Naive thymus-derived CD8-positive, alpha-beta T cell (primary cell): ENCODE measurements at regions not wholly inside any gene's neighbourhood (a gene's known extent, or its start where the extent isn't known, plus 50 kb on each side); places are given as distances from the start of the nearest gene placed in this dataset.

Experiments used
- ATAC-seq, 2 donors: fragments of 150-1000 bp; cut with Tn5 transposase in 1 of 2; sonication (Bioruptor Pico), chemical (Tn5 transposase) in 1 of 2; 1 replicate in 1 of 2; 2 replicates in 1 of 2; pipeline ENCODE4 v1.10.0; 2021; ENCODE audit warnings: mild to moderate bottlenecking in 2 of 2, moderate library complexity in 2 of 2
- POLR2A ChIA-PET: fragments of 350-600 bp; sonication (Branson Sonifier 250); formaldehyde crosslinking; loops from one replicate; lab custom pipeline; 2021; ENCODE audit warnings: antibody characterized with exemption; lab: Charles Lee
- DNase-seq, 10 donors: peaks; one replicate each; pipeline versions ENCODE4 v3.0.0 to v3.0.0-alpha.2; 2020 to 2022
- H3K27ac Mint-ChIP-seq, 10 donors: one replicate each; pipeline ENCODE4 v1.8.0; 2020 to 2022; ENCODE audit warnings: mild to moderate bottlenecking in 10 of 10, mixed read lengths in 10 of 10, moderate library complexity in 4 of 10, inconsistent platforms in 1 of 10
- H3K27me3 Mint-ChIP-seq, 5 donors: one replicate each; pipeline ENCODE4 v1.8.0; 2021 to 2022; ENCODE audit warnings: mixed read lengths in 5 of 5
- H3K36me3 Mint-ChIP-seq, 3 donors: one replicate each; pipeline ENCODE4 v1.8.0; 2020 to 2022; ENCODE audit warnings: mixed read lengths in 3 of 3, mild to moderate bottlenecking in 2 of 3, inconsistent platforms in 1 of 3
- H3K4me1 Mint-ChIP-seq, 4 donors: one replicate each; pipeline ENCODE4 v1.8.0; 2021 to 2022; ENCODE audit warnings: mixed read lengths in 4 of 4
- H3K4me3 Mint-ChIP-seq, 10 donors: one replicate each; pipeline ENCODE4 v1.8.0; 2020 to 2022; ENCODE audit warnings: mild to moderate bottlenecking in 10 of 10, mixed read lengths in 10 of 10, moderate library complexity in 6 of 10, inconsistent platforms in 1 of 10
- H3K9me3 Mint-ChIP-seq, 9 donors: one replicate each; pipeline ENCODE4 v1.8.0; 2020 to 2022; ENCODE audit warnings: mixed read lengths in 9 of 9, mild to moderate bottlenecking in 3 of 9, inconsistent platforms in 1 of 9, moderate library complexity in 1 of 9

DNA sequence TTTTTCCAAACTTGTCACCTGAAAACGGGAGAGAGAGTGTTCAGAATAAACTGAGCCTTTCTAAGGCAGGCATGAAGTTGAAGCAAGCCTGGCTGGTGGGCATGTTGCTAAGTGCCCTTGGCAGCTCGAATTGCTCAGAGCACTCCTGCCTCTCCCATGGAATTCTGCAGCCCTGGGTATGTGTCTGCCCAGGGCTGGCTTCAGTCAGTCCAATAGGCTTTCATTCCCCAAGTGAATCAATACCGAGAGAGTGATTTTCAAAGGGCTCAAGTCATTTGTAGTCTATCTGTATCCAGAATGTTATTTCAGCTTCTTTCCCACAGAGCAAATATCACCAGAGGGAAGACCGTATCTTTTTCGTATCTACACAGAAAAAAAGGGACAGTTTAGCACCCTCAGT, 415.5 kb upstream of the COBL start:
- no peaks in the 10 kb centered on the region for H3K4me1 Mint-ChIP-seq
- H3K9me3 Mint-ChIP-seq = peaks cover 0 to 16% (median 13%) of the 10 kb centered on the region in 9 donors
- no peak for DNase-seq
- no peak overlapping the region for H3K27ac Mint-ChIP-seq
- H3K4me3 Mint-ChIP-seq = no peak overlapping the region
- ATAC-seq = no peak
- H3K27me3 Mint-ChIP-seq = no peaks in the 10 kb centered on the region
- no peaks in the 10 kb centered on the region for H3K36me3 Mint-ChIP-seq
- POLR2A ChIA-PET = no interaction called here

DNA sequence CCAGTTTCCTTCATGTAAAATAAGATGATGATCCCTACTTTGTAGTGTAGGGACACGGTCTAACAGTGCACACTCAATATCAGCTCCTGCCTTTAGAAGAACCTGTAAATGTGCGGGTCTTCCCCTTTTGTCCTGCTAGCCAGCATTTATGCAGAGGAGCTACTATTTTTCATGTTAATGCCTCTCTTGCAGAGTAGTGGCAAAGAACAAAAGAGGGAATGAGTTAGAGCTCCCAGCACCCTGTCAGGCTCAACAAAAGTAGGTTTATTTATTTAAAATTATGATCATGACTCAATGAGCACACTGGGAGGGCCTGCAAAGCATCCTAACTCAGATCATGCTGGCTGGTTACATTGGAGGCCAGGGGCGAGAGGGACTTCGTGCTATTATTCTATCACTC, 414.5 kb upstream of the COBL start:
- Mint-ChIP-seq H3K36me3 (no peaks in the 10 kb centered on the region), H3K4me3 (no peak overlapping the region), H3K9me3 (peaks cover 0 to 16% (median 7%) of the 10 kb centered on the region in 9 donors), H3K4me1 (no peaks in the 10 kb centered on the region), H3K27me3 (no peaks in the 10 kb centered on the region), H3K27ac (no peak overlapping the region)
- DNase-seq (no peak), ATAC-seq (no peak)
- POLR2A ChIA-PET = no interaction called here

DNA sequence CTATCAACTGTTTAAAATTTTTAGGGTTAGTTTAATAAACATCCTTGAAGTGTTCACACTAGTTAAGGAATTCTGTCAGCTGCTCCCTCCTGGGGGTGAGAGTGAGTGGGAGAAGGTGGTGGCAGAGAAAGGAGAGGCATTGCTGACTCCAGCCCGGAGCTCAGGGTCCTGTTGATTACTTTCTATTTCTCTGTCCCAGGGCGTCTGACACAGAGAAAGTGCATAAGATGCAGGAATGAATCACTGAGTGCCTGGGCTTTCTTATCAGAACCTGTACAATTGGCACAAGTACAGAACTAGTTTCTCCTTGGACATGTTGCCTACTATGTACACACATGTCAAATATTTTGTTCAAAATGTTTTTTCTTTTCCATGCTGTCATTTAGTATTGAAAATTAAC, 410.8 kb upstream of the COBL start:
- Mint-ChIP-seq H3K9me3 (peaks cover 5 to 31% (median 18%) of the 10 kb centered on the region in 9 donors), H3K4me3 (no peak overlapping the region), H3K27ac (no peak overlapping the region), H3K27me3 (no peaks in the 10 kb centered on the region), H3K4me1 (no peaks in the 10 kb centered on the region), H3K36me3 (peaks cover 0 to 15% (median 0%) of the 10 kb centered on the region in 3 donors)
- POLR2A ChIA-PET = no interaction called here
- ATAC-seq = no peak
- DNase-seq = no peak

DNA sequence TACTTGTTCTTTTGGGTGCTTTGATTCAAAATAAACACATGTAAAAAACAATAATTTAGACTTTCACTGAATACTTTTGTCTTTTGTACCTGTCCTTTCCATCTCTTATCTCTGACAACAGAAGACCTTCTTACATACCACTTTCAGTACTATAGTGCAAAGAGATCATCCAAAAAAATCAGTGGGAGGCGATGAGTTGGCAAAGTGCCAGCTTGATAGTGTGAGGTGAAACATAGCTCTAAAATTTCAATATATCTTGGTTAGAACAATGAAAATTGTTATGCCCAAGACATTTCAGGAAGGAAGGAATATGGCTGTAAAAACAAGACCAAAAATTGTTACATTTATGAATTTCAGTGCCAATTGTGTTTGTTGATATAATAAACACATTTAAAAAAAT, 390.2 kb upstream of the COBL start:
- H3K4me3 Mint-ChIP-seq = no peak overlapping the region
- POLR2A ChIA-PET = no interaction called here
- H3K4me1 Mint-ChIP-seq = no peaks in the 10 kb centered on the region
- no peak overlapping the region for H3K27ac Mint-ChIP-seq
- no peaks in the 10 kb centered on the region for H3K36me3 Mint-ChIP-seq
- DNase-seq (no peak), ATAC-seq (no peak)
- H3K27me3 Mint-ChIP-seq = peaks cover 0 to 2% (median 0%) of the 10 kb centered on the region in 5 donors
- peaks cover 0 to 17% (median 2%) of the 10 kb centered on the region in 9 donors for H3K9me3 Mint-ChIP-seq

DNA sequence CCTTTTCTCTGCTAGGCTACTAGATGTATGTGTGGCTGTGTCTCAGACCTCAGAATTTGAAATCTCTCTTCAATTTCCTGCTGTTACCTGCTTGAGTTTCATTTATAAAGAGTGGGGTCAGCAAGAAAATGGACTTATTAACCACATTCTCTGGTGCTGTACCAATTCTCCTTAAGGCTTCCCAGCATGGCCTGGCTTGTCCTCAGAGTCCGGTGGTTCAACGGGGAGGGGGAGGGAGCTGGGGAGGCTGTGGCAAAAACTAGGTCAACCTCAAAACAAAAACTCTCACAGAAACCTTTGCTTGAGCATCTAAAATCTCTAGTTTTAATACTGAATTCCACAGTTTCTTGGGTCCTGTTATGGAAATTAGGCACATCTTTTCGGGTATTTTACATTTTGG, 389.1 kb upstream of the COBL start:
- no peak overlapping the region for H3K27ac Mint-ChIP-seq
- H3K27me3 Mint-ChIP-seq = peaks cover 0 to 2% (median 0%) of the 10 kb centered on the region in 5 donors
- DNase-seq = no peak
- no peak for ATAC-seq
- POLR2A ChIA-PET = no interaction called here
- H3K36me3 Mint-ChIP-seq = no peaks in the 10 kb centered on the region
- H3K4me1 Mint-ChIP-seq = no peaks in the 10 kb centered on the region
- H3K9me3 Mint-ChIP-seq = peaks cover 0 to 26% (median 5%) of the 10 kb centered on the region in 9 donors
- H3K4me3 Mint-ChIP-seq = no peak overlapping the region

DNA sequence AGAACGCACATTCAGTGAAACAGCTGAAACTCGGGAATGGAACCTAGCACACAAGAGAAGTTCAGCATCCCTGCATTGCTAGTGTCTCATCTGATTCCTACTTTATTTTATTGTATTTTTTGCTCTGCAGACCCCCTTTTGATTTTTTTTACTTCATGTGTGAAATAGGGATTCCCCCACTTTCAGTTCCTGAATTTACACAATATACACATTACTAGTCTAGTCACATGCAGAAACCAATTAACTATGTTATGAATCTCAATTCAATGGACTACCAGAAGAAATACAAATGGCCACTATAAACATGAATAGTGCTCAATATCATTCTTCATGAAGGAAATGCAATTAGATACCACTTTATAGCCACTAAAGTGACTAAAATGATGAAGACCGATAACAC, 386.1 kb upstream of the COBL start:
- H3K4me3 Mint-ChIP-seq = no peak overlapping the region
- no peak overlapping the region for H3K27ac Mint-ChIP-seq
- POLR2A ChIA-PET = no interaction called here
- H3K9me3 Mint-ChIP-seq = peaks cover 0 to 30% (median 8%) of the 10 kb centered on the region in 9 donors
- H3K4me1 Mint-ChIP-seq = no peaks in the 10 kb centered on the region
- DNase-seq (no peak), ATAC-seq (no peak)
- H3K27me3 Mint-ChIP-seq = no peaks in the 10 kb centered on the region
- H3K36me3 Mint-ChIP-seq = no peaks in the 10 kb centered on the region

DNA sequence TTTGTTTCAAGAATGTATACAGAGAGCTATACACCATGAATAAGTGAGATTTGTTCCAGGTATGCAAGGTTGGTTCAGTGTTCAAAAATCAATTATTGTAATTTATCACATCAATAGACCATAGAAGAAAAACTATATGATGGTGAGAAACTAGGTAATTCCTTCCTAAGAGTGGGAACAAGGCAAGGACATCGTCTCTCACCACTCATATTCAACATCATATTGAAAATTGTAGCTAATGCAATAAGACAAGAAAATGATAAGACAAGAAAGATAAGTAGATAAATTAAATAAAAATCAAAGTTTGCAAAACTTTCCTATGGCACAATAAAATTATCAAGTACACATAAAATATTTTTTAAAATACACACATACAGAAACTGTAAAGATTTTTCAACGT, 385.3 kb upstream of the COBL start:
- Mint-ChIP-seq H3K36me3 (no peaks in the 10 kb centered on the region), H3K27me3 (no peaks in the 10 kb centered on the region), H3K4me1 (no peaks in the 10 kb centered on the region), H3K27ac (no peak overlapping the region), H3K4me3 (no peak overlapping the region), H3K9me3 (peaks cover 0 to 30% (median 6%) of the 10 kb centered on the region in 9 donors)
- DNase-seq (no peak), ATAC-seq (no peak)
- POLR2A ChIA-PET = no interaction called here

DNA sequence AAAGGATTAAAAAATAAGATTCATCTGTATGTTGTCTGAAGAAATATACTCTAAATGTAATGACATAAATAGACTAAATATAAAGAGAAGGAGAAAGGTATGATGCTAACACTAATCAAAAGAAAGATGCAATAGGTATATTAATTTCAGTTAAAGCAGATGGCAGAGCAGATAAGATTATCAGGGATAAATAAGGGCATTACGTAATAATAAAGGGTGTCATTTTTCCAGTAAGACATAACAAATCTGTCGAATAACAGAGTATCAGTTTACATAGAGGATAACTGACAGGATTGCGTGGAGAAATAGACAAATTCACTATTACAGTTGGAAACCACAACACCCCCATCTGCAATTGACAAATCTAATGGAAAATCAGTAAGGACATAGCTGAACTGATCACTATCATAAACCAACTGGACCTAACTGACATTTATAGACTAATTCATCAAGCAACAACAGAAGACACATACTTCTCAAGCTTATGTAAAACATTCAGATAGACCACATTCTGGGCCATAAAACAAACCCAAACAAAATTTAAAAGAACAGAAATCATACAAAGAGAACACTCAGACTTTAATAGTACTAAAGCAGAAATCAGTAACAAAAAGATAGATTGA, 384.1 kb upstream of the COBL start:
- ATAC-seq (no peak), DNase-seq (no peak)
- no peak overlapping the region for H3K27ac Mint-ChIP-seq
- no peak overlapping the region for H3K4me3 Mint-ChIP-seq
- H3K36me3 Mint-ChIP-seq = no peaks in the 10 kb centered on the region
- H3K9me3 Mint-ChIP-seq = peaks cover 0 to 24% (median 7%) of the 10 kb centered on the region in 9 donors
- POLR2A ChIA-PET = no interaction called here
- no peaks in the 10 kb centered on the region for H3K27me3 Mint-ChIP-seq
- H3K4me1 Mint-ChIP-seq = no peaks in the 10 kb centered on the region

DNA sequence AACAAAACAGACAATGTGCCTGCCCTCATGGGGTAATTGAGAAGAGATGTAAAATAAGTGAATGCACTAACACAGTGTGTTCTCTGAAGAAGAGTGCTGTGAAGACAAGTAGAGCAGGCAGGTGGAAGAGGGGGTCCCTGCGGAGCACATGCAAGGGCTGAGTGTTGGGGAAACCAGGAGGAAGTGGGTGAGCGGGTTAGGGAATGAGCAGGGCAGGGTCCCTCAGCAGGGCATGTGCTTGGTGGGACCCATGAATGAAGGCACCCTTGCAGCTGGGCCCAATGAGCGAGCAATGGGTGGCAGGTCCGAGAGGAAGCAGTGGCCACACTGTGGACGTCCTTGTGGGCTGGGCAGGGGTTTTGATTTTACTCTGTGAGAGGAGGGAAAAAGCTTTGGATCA, 376.6 kb upstream of the COBL start:
- ATAC-seq (no peak), DNase-seq (no peak)
- Mint-ChIP-seq H3K36me3 (no peaks in the 10 kb centered on the region), H3K27ac (no peak overlapping the region), H3K4me3 (no peak overlapping the region), H3K4me1 (no peaks in the 10 kb centered on the region), H3K9me3 (peaks cover 0 to 27% (median 5%) of the 10 kb centered on the region in 9 donors), H3K27me3 (no peaks in the 10 kb centered on the region)
- POLR2A ChIA-PET = no interaction called here

DNA sequence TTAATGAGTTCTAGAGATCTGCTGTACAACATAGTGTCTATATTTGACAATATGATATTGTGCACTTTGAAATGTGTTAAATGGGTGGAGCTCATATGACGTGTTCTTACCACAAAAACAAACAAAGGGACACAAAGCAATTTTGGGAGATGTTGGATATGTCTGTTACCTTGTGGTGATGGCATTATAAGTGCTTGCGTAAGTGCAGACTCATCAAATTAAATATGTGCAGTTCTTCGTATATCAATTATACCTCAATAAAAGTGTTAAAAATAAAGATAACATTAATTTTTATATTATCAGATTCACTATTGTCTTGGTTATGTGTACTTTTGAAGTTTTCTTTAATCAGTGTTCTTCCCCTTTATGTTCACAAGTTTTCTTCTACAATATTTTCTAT, 372.9 kb upstream of the COBL start:
- Mint-ChIP-seq H3K4me3 (no peak overlapping the region), H3K36me3 (no peaks in the 10 kb centered on the region), H3K4me1 (no peaks in the 10 kb centered on the region), H3K27ac (no peak overlapping the region), H3K27me3 (no peaks in the 10 kb centered on the region), H3K9me3 (peaks cover 3 to 34% (median 9%) of the 10 kb centered on the region in 9 donors)
- DNase-seq = no peak
- ATAC-seq = no peak
- POLR2A ChIA-PET = no interaction called here

DNA sequence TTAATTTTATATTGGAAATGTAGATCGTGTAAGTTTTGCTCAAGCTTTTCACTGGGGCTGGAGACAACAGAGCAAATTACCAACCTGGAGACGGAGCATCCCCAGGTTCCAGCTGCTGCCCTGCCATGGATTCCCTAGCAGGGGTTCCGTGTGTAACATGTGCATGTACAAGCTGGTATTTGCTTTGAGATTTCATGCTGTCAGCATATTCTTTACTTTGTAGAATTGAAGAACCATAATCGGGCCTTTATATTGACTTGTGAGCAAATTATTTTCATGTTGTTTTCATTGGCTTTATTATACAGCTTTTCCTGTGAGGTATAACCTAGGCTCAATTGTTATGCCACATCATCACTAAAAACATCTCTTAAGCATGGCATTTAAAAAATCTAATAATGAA, 369.2 kb upstream of the COBL start:
- peaks cover 0 to 3% (median 0%) of the 10 kb centered on the region in 3 donors for H3K36me3 Mint-ChIP-seq

DNA sequence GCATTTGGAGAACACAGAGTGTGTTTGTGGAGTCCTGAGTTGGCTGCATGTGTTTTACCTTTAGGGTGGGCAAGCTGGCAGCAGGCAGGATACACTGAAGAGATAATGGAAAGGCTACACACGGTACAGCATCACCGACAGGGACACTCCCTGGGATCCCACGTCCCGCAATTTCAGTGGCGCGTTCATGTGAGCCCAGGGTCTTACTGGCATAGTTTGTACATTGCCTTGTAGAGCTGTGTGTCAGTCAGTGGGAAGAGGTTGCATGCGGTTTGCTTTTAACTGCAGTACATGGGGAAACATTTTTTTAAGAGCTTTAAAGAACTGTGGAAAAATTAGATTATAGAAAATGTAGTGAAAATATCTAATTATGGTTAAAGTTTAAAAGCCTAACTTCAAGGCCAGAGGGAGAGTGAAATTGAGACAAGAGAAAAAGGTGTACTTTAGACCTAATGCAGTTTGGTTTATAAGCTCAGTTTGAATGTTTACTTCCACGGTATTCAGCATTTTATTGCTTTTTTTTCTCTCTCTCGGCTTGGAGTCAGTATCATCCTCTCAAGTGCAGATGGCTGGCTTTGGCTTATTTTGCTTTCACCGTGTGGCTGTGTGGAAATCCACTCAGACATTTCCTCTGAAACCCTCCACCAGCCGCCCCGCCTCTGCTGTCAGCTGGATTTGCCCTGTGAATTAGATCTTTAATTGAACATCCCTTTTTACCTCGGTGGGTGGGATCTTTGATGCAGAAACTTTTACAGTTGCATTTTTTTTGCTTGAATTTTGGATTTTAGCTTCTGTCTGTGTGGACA, 364.2 kb upstream of the COBL start:
- Mint-ChIP-seq H3K4me1 (no peaks in the 10 kb centered on the region), H3K36me3 (peaks cover 0 to 9% (median 0%) of the 10 kb centered on the region in 3 donors), H3K4me3 (no peak overlapping the region), H3K27me3 (peaks cover 0 to 3% (median 0%) of the 10 kb centered on the region in 5 donors), H3K9me3 (peaks cover 2 to 29% (median 10%) of the 10 kb centered on the region in 9 donors), H3K27ac (no peak overlapping the region)
- POLR2A ChIA-PET = no interaction called here
- no peak for ATAC-seq
- DNase-seq = no peak

More for the DNA sequence above, 369.2 kb upstream of the COBL start:
- POLR2A ChIA-PET = no interaction called here
- no peaks in the 10 kb centered on the region for H3K4me1 Mint-ChIP-seq
- no peak overlapping the region for H3K4me3 Mint-ChIP-seq
- peaks cover 0 to 3% (median 0%) of the 10 kb centered on the region in 5 donors for H3K27me3 Mint-ChIP-seq
- DNase-seq = no peak
- no peak overlapping the region for H3K27ac Mint-ChIP-seq
- H3K9me3 Mint-ChIP-seq = peaks cover 3 to 29% (median 11%) of the 10 kb centered on the region in 9 donors
- ATAC-seq = no peak

DNA sequence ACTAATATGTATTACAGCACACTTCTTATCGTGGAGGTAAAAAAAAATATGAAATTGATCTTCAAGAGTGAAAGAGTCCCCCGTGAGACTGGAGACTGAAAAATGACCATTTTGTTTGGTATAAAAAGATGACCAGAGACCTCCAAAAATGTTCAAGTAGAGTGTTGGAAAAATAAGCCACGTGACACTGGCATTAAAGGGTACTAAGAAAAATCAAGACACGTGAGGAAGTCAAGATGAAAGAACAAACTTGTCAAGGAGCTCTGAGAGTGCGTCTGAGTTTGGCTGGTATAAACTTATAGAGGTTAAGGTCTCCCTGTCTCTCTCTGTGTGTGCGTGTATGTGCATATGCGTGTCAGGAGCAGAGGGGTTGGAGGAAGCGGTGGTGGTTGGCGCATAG, 362.7 kb upstream of the COBL start:
- H3K36me3 Mint-ChIP-seq = peaks cover 0 to 9% (median 0%) of the 10 kb centered on the region in 3 donors
- H3K27ac Mint-ChIP-seq = no peak overlapping the region
- H3K27me3 Mint-ChIP-seq = peaks cover 0 to 3% (median 0%) of the 10 kb centered on the region in 5 donors
- DNase-seq (no peak), ATAC-seq (no peak)
- no peaks in the 10 kb centered on the region for H3K4me1 Mint-ChIP-seq
- peaks cover 0 to 38% (median 11%) of the 10 kb centered on the region in 9 donors for H3K9me3 Mint-ChIP-seq
- H3K4me3 Mint-ChIP-seq = no peak overlapping the region
- POLR2A ChIA-PET = no interaction called here
